Panc1 (cell line): ENCODE measurements at regions not wholly inside any gene's neighbourhood (a gene's known extent, or its start where the extent isn't known, plus 50 kb on each side); places are given as distances from the start of the nearest gene placed in this dataset.

ENCODE experiments used
- POLR2AphosphoS5 ChIP-seq: IDR thresholded peaks from 2 replicates; pipeline ENCODE4 v1.6.1; 2012; ENCODE audit warnings: mild to moderate bottlenecking, low read depth, low read length, moderate library complexity
- SIN3A ChIP-seq: IDR thresholded peaks from 2 replicates; pipeline ENCODE4 v1.6.1; 2012; ENCODE audit warnings: low read depth, mild to moderate bottlenecking, low read length, moderate library complexity, borderline replicate concordance; ENCODE audit not compliant: insufficient read depth
- TF ChIP-seq, protein P1 (sequence below): fragments of 450-650 bp; IDR thresholded peaks from 2 replicates; pipeline ENCODE4 v1.5.1; 2017; ENCODE audit warnings: mild to moderate bottlenecking

DNA sequence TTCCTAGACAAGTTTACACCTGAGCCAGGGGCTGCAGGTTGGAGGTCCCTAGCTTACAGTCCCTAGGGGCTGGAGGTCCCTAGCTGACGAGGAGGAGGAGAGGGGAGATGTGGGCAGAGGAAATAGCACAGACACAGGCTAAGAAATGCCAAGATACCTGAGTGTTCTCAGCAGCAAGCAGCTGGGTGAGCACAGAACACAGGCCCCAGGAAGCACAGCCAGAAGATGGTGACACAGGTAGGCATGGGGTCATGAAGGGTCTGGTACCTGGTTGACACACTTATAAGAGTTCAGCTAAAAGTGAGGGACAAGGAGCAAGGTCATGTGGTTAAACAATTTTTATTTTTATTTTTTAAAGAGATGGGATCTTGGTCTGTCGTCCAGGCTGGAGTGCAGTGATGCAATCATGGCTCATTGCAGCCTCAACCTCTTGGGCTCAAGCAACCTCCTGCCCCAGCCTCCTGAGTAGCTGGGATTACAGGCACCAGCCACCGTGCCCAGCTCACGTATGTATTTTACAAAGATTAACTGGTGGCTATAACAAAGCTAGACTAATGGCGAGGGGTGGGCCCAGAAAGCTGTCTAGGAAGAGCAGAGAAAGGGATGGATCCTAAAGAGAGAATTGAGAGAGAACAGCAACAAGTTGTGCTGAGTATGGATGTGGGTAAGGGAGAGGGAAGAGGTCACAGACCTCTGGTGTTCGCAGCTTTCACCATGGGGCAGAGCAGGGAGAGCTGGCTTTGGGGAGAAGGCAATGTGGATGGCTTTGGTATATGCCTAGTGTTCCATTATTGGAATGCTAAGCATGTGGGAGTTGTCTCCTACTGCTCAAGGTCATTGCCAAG is 140.3 kb upstream of the KLF14 start:
- TF ChIP-seq, protein P1, sequence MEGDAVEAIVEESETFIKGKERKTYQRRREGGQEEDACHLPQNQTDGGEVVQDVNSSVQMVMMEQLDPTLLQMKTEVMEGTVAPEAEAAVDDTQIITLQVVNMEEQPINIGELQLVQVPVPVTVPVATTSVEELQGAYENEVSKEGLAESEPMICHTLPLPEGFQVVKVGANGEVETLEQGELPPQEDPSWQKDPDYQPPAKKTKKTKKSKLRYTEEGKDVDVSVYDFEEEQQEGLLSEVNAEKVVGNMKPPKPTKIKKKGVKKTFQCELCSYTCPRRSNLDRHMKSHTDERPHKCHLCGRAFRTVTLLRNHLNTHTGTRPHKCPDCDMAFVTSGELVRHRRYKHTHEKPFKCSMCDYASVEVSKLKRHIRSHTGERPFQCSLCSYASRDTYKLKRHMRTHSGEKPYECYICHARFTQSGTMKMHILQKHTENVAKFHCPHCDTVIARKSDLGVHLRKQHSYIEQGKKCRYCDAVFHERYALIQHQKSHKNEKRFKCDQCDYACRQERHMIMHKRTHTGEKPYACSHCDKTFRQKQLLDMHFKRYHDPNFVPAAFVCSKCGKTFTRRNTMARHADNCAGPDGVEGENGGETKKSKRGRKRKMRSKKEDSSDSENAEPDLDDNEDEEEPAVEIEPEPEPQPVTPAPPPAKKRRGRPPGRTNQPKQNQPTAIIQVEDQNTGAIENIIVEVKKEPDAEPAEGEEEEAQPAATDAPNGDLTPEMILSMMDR: no peak
- peak; percentile 58; the same call in 1 of the 2 replicates for TF ChIP-seq POLR2AphosphoS5
- TF ChIP-seq SIN3A: no peak
